HG03378 (cell line): ENCODE measurements at regions not wholly inside any gene's neighbourhood (a gene's known extent, or its start where the extent isn't known, plus 50 kb on each side); places are given as distances from the start of the nearest gene placed in this dataset.

Experiments used
- ATAC-seq: cut with Tn5 transposase; IDR thresholded peaks from one replicate; pipeline ENCODE4 v1.9.1; 2021; ENCODE audit warnings: mild to moderate bottlenecking, moderate library complexity; ENCODE audit not compliant: unreplicated experiment

DNA sequence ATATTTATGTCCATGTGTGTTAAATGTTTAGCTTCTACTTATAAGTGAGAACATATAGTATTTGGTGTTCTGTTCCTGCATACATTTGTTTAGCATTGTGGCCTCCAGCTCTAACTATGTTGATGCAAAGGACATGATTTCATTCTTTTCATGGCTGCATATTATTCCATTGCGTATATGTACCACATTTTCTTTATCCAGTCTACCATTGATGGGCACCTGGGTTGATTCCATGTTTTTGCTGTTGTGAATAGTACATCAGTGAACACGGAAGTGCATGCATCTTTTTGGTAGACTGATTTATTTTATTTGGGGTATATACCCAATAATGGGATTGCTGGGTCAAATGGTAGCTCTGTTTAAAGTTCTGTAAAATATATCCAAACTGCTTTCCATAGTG, 359.0 kb downstream of the SLCO4C1 start:
- ATAC-seq = no peak

DNA sequence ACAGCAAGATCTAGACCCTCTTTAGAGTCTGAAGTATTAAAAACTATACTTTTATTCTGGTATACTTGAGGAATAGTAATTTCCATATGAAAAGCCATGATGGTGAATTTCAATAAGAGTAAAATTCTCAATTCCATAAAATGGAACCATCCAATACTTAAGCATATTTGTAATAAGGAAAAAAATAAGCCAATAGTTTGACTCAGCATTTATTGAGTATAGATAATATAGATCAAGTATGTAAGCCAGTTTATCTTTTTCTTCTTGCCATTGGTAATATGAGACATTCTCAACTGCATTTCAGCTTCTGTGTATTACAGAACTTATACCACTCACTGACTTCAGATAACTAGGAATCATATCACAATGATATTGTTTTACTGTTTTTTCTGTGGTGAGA, 361.0 kb downstream of the SLCO4C1 start:
- ATAC-seq = no peak

DNA sequence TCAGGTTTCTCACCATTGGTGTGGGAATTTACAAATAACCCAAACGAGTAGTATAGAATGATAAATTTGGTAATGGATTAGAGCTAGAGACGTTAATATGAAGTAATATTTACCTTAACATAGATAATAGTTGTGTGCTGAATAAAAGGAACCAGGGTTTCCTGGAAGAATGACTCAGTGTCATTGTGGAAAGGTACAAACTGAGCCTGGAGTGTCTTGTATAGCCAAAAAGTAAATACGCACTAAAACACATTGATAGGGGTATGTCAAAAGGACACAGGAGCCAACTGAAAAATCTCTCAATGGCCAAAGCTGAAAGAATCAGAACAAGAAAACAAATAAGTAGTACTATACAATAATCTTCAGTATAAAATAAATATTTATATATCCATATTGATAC, 363.5 kb downstream of the SLCO4C1 start:
- ATAC-seq = no peak

DNA sequence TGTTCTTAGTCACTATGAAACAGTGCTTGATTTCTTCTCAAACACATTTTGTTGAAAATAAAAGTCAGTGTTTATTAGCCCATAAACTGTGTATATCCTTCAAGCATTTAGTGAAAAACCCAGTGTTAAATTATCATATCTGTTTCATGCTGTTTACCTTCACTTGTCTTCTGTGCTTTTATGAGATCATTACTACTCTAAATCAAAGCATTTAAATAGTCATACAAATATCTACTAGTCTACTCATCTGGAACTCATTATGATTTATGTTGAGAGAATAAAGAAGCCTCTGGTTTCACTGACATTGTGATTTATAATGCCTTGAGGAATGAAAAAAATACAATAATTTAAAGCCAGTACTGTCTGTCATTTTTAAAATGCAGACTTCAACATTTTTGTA, 366.5 kb downstream of the SLCO4C1 start:
- ATAC-seq = no peak

DNA sequence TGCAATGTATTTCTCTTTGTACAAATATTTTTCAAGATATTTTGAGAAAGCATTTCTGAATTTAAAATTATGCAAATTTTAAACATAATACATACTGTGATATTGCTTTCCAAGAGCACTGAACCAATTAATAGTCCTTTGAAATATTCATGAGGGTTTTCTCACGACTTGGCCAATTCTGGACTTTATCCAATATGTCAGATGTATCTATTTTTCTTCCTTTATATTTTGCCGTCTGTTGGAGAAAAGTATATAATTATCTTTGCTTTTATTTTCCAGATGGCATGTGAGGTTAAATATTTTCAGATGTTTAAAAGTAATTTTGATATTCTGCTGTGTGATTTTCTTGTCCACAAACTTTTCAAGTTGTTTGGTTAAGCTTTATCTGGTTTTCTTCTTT, 378.9 kb downstream of the SLCO4C1 start:
- no peak for ATAC-seq

DNA sequence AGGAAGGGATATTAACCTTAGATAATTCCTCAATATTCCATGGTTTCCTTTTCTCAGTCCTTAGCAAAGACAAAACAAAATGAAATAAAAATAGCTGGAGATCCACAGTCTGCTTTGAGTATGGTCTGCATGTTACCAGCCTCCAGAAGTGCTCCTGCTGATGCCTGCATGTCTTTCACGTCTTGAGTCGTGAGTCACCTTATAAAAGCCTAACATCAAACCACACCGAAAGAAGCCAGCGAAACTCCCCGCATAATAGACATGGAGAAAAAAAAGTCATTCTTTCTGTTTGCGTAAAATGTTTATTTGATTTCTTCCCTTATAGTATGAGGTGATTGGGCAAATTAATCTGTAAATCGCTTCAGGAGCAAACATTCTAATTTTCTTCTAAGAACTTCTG, 380.5 kb downstream of the SLCO4C1 start:
- no peak for ATAC-seq

DNA sequence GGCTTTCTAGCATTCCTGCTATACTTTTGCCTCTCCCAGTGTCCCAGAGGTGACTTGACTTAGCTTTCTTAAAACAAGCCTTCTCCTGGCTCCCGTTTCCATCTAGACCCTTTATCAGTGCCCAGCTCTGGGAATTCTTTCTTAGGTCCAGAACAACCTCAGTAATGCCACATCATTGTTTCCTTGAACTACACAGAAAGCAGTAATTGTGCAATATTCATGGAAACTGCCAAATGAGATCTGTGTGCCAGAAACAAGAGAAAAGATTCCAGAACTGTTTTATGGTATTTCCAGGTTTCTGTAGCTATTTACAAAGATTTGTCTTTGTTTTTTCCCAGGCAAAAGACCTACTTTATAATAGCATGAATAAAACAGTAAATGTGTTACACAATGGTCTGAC, 391.3 kb downstream of the SLCO4C1 start:
- no peak for ATAC-seq

DNA sequence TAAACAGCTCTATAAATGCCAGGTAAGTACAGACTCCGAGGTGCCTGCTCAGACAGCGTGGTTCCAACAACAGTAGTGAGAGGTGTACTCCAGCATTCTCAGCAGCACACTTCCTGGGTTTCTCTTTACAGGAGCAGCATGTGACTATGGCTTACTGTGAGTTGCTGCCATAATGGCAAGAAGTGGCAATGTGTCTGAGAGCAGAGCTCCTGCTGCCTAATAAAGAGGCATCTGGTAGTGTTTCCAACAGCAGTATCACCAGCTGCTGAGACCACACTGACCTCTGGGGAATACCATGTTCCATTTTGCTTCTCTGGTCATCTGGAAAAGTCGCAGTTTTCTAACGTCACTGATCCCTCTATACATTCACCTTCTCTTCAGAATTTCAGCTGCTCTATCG, 398.2 kb downstream of the SLCO4C1 start:
- ATAC-seq = peak; percentile 55

DNA sequence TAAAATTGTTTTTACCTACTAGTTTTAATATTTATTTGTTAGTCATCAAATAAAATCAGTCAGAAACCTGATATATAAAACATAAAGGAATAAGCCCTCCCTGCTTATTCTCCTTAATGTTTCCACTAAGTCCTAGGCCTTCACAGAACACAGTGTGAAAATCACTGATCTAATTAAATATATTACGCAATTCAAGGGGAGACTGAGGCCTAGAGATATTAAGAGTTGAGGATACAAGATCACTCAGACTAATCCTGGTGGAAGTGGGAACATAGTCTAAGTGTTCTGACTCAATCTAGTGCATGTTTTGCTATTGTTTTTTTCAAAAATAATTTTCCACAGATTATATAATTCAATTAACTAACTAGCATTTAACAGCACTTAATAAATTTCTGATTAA, 401.1 kb downstream of the SLCO4C1 start:
- no peak for ATAC-seq

DNA sequence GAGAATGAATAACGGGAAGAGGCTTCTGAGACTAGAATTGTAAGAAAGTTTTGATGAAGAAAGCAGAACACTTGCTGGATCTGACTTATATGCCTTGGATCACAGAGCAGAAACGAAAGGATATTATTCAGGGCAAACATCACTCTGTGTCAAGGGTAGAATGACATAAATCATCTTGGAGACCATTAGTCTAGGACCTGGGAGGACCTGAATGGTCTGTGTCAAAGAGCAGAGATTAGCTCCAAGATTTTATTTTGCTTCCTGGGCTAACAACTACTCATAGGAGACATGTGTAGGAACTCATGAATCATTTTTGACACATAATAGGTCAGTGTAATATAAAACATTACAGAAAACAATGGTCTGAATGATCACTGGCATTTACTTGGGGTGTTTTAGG, 417.9 kb downstream of the SLCO4C1 start:
- ATAC-seq = no peak

DNA sequence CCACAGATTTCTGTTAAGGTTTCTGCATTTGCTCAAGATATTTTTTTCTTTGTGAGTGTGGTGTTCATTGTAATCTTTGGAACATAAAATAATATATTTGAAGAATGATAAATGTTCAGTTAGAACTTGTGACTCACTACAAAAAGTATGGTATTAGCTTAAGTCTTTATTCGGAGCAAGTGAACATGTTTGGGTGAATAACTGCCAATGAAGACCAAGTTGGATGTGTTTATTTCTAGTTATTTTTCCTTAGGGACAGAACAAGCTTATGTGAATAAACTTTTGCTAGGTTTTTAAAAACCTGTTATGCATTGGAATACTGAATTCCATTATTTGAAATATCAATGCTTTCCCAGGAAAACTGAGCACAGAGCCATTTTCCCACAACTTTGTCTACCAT, 418.6 kb downstream of the SLCO4C1 start:
- ATAC-seq = no peak

DNA sequence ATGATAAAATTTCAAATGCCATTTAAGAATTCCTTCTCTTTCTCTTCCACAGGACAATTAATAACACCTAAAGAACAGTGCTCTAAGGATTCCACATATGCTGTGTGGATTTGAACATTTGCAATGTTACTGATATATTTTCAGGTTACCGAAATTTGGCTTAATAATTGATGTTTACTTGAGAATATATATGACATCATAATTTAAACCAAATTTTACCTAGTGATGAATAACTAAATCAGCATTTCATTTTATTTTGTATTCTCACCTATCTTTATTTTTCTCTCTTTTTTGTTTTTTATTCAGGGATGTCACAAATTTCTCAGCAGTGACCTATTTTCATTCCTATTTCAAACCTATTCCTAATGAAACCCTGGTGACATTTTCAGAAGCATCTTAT, 429.6 kb downstream of the SLCO4C1 start:
- ATAC-seq = no peak

DNA sequence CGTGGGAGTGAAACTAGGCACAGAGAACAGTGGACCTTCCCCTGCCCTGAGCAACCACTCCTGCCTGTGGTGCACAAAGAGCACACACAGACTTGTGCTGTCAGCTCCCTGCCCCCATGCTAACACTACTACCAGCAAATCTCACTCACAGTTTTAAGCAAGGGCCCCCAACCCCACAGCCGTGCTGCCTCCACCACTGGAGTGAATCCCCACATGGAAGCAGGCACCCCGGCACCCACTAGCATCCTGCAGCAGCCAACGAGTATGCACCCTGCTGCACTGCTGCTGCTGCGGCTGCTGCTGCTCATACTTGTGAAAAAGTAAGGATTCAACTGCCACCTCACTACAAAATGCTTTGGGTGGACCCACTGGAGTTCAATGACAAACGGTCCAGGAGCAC, 435.5 kb downstream of the SLCO4C1 start:
- ATAC-seq = no peak

DNA sequence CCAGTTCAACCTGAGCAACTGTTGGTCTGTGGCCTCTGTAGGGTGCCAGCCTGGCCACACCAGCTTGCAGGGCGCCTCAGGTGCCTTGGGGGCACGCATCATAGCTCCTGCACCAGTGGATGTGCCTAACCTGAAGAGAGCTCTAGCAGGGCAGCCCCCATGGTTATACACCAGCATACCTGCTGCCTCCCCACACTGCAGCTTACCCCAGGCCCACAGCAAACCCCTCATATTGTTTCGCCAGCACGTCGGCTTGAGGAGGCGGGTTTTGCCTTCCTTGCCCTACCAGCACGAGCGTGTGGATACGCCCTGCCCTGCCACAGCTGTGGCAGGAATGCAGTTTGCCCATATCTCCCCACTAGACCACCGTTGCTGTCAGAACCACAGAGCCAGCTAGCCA, 435.9 kb downstream of the SLCO4C1 start:
- no peak for ATAC-seq

DNA sequence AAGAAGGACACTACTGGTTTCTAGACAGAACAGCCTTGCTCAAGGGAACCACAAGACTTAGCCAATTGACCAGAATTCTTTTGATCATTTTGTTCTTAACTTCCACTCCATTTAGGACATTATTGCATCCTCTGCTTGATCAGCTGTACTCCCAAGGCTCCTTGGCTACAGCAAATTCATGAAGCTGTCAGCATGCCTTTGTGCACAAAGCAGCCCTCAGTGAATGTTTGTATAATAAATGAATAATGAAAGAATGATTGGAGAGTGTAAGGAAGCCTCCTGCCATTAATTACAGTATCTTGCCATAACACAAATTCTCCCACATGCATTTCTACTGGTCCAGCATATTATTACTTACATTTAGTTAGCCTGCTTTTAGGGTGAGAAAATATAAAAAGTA, 449.6 kb downstream of the SLCO4C1 start:
- ATAC-seq = no peak

DNA sequence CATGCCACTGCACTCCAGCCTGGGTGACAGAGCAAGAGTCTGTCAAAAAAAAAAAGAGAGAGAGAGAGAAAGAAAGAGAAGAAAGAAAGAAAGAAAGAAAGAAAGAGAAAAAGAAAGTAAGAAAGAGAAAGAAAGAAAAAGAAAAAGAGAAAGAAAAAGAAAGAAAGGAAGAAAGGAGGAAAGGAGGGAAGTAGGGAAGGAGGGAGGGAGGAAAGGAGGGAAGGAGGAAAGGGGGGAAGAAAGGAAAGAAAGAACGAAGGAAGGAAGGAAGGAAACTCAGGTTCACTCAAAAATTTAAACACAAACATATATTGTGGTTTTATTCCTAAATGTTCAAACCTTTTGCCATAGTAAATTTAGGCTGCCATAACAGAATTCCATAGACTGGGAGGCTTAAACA, 453.0 kb downstream of the SLCO4C1 start:
- ATAC-seq = no peak

DNA sequence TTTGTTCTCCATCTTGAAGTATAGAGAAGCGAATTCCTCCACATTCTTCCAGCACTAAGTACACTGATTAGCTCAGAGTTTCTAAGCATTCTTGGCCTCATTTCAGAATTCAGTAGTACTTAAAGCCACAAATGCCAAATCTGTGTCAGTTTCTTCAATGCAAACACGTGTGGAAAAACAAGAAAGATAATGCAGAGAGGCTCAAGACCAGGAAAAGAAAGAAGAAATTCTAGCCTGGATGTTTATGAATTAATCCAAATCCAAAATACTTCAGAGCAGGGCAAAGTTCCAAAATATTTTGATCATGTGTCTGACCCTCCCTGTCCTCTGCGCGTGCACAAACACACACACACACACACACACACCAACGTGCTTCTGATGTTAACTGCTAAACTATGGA, 457.6 kb downstream of the SLCO4C1 start:
- ATAC-seq = no peak

DNA sequence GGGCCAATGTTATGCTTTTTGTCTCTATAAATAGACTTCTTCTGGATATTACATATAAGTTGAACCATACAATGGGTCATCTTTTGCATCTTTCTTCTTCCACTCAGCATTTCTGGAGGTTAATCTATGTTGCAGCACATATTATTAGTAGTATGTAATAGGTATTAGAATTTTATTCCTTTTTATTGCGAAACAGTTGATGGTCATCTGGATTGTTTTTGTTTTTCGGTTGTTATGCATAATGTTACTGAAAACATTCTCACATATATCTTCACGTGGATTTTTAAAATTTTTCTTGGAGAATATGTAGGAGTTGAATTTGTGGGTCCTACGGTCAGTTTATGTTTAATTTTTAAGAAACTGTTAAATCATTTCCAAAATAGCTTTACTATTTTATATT, 466.8 kb downstream of the SLCO4C1 start:
- no peak for ATAC-seq

DNA sequence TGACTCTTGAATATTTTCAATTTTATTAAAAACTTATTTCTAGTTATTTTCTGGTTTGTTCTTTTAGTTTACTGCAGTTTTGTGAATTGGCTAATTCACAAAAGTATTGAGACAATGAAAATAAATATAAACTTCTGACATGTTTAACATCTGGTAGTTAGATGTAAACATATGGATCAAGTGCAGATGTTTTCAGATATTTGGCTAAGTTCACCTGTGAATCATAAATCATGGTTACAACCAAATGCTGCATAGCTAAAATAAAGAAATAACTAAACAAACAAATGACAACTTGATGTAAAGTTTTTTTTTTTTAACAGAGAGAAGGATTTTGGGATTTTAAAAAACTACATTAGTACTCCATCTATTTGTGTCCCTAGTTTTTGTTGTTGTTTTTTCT, 484.6 kb downstream of the SLCO4C1 start:
- ATAC-seq = no peak

DNA sequence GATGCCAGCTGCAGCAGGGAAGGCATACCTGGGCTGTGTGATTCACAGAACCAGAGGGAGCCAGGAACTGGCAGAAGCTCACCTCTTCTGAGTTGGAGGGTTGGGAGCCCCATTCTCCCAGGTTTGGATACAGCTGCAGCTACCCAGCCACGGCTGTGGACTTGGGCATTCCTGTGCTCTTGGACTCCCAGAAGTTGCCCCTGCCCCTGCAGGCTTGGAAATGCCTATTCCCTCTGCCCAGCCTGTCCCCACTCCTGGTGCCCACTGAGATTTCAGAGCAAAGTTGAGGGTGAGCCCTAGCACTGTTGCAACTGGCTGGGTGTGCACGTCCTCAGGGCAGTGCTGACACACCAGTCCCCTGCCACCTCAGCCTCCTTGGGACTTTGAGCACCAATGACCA, 489.7 kb downstream of the SLCO4C1 start:
- no peak for ATAC-seq

DNA sequence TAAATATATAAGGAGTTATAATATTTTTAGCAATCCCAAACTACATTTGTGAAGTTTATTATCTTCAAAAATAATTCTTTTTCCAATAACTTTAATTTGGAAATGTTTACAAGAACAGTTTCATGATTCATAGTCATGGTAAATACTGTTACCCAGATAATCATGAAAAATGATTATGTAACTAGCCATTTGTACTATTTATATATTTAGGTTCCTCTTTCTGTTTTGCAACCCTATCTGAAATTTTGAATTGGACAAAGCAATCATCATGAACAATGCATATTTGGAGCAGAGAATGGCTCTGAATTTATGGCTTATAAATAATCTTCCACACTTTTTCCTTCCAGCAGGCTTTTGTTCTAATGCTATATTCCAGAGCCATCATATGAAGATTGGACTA, 499.7 kb downstream of the SLCO4C1 start:
- ATAC-seq = no peak

DNA sequence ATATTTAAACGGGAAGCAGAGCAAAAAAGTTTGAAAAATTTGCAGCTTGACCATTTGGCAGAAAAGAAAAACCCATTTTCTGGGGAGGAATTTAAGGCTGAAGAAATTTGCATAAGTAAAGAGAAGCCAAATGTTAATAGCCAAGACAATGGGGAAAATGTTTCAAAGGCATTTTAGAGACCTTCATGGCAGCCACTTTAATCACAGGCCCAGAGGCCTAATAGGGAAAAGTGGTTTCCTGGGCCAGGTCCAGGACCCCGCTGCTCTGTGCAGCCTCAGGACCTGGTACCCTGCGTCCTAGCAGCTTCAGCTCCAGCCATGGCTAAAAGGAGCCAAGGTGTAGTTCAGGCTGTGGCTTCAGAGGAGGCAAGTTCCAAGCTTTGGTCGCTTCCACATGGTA, 507.3 kb downstream of the SLCO4C1 start:
- ATAC-seq = no peak

DNA sequence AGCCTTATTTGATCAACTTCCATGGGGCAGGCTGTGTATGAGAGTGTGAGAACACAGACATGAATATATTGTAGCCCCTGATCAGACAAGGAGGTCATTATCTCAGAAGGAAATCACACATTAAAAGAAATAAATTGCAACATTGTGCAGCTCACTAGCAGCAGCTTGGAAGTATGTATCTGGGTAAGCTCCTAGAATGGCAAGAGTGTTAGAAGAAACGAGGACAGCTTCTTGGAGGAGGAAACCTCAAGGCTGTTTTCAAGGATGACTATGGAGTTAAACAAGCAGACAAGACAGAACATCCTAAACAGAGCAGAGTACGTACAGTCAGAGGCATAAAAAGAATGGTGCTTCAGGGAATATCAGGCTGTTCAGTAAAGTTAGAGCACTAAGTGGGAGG, 511.0 kb downstream of the SLCO4C1 start:
- ATAC-seq = no peak
